Spleen (tissue), 7 donors: ENCODE measurements at regions not wholly inside any gene's neighbourhood (a gene's known extent, or its start where the extent isn't known, plus 50 kb on each side); places are given as distances from the start of the nearest gene placed in this dataset.

ENCODE experiments used
- CTCF ChIP-seq, 11 experiments: fragments of 200-600 bp in 7 of 11; fragments of 450-650 bp in 4 of 11; sonication (generic) in 4 of 11; IDR thresholded peaks in 8 of 11; conservative IDR thresholded peaks in 3 of 11; 1 replicate in 7 of 11; 2 replicates in 4 of 11; pipeline versions ENCODE4 v1.4.0 to v1.8.0; 2016 to 2021; ENCODE audit warnings: antibody characterized with exemption in 11 of 11, inconsistent platforms in 4 of 11, mild to moderate bottlenecking in 1 of 11
- POLR2A ChIP-seq, 3 donors: fragments of 450-650 bp; IDR thresholded peaks; one replicate each; pipeline ENCODE4 v1.5.1; 2017; ENCODE audit warnings: antibody characterized with exemption in 3 of 3, mild to moderate bottlenecking in 1 of 3
- donor health status: DM: no; HTN: no; CAD: no; lungs with moderate emphysema.
- donor health status: DM: no; HTN: no; CAD: no.
- donor health status: DM: no; HTN: no; CAD: no.

- no peak for TF ChIP-seq CTCF (IDR thresholded peaks at IDR 0.05 in 8 of 11, conservative IDR thresholded peaks at IDR 0.05 in 3 of 11)
- no peak for TF ChIP-seq POLR2A (IDR thresholded peaks at IDR 0.05)
Measured at GRCh38 chr6:939526-940252, 246.8 kb upstream of the EXOC2 start.
